HG03039 (cell line): ENCODE measurements at regions not wholly inside any gene's neighbourhood (a gene's known extent, or its start where the extent isn't known, plus 50 kb on each side); places are given as distances from the start of the nearest gene placed in this dataset.
"Not testable (repeated sequence)": the region's sequence is repeated elsewhere in the genome, so short reads cannot be mapped to it uniquely, and the experiment has no call there.

Source experiments
- ATAC-seq: cut with Tn5 transposase; IDR thresholded peaks from one replicate; pipeline ENCODE4 v1.9.1; 2021; ENCODE audit warnings: mild to moderate bottlenecking, moderate library complexity; ENCODE audit not compliant: unreplicated experiment

DNA sequence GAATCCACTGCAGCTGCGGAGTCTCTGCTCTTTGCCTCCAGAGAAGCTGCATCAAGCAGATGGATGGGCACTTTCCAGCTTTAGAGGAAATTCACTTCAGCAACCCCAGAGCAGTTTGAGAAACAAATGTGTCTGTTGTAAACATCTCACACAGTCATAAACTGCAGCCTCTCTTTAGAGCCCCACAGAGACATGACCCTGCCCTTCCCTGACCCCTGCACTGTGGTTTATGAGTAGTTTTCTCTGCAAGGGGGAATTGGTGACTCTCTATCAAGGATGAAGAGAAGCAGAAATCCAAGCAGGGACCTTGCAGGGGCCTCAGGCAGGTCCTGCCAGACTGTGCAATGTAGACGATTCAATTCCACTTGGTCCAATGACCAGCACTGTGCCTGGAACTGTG, 160.2 kb downstream of the SH2D4B start:
- no peak for ATAC-seq

DNA sequence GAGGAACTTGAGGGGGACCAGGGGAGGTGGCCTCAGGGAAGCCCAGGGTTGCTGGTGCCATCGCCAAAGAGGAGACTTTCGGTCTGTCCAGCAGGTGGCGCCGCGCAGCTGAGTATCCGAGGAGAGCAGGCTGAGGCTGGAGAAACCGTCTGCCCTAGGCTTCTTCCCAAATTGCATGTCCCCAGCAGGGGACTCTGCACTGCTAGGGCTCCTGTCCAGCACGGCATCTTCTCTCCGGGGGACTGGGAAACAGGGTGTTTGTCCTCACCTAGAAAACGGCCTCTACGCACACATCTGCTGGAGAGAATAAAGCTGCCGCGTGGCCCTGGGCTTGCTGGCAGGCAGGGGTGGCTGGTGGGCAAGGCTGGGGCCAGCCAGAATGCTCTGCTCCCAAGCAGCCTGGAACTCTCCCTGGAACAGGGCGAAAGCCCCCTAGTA, 161.9 kb downstream of the SH2D4B start:
- peak; percentile 84 for ATAC-seq

- ATAC-seq = no peak
Measured at GRCh38 chr10:80700252-80700651, 162.6 kb downstream of the SH2D4B start.

GRCh38 chr10:80700760-80701444, 163.2 kb downstream of the SH2D4B start:
- no peak for ATAC-seq

- no peak for ATAC-seq
Measured at GRCh38 chr10:80701706-80702105, 164.0 kb downstream of the SH2D4B start.

DNA sequence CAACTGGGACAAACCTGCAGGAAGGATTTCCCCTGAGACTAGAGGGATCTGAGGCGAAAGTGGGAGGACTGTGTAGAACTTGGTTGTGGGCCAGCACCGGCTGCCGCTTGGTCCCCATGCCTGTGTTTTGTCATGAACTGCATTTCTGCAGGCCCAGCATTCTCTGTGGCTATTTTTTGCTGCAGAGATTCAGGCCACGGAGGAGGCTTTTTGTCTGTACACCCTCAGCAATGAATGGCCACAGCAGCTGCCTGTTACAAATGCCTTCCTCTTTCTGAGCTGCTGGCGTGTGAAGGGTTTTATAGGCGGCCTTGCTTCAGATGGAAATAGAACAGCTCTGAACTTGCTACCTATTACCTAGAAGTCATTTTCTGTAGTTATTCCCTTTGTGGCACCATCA, 164.4 kb downstream of the SH2D4B start:
- ATAC-seq = no peak

- no peak for ATAC-seq
Measured at GRCh38 chr10:80705899-80706298, 168.2 kb downstream of the SH2D4B start.

GRCh38 chr10:80708185-80708584, 170.5 kb downstream of the SH2D4B start:
- no peak for ATAC-seq

- no peak for ATAC-seq
Measured at GRCh38 chr10:80708808-80709207, 171.1 kb downstream of the SH2D4B start.

DNA sequence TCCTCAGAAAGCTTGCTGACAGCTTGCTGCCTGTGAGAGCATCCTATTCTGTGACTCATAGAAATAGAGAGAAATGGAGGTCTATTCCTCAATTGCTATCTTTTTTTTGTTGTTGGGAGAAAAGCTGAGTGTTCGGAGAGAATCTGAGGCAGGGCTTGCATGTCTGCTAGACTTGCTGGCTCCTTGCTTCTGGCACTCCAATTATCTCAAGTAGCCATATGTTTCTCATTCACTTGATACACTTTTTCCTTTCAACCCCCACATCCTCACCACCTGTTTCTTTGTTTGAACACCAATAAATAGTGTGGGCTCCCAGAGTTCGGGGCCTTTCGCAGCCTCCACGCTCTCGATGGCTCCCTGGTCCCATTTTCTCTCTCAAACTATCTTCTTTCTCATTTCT, 172.2 kb downstream of the SH2D4B start:
- no peak for ATAC-seq

GRCh38 chr10:80713398-80713928, 175.8 kb downstream of the SH2D4B start:
- ATAC-seq = no peak

- ATAC-seq = no peak
Measured at GRCh38 chr10:80714566-80714965, 176.9 kb downstream of the SH2D4B start.

DNA sequence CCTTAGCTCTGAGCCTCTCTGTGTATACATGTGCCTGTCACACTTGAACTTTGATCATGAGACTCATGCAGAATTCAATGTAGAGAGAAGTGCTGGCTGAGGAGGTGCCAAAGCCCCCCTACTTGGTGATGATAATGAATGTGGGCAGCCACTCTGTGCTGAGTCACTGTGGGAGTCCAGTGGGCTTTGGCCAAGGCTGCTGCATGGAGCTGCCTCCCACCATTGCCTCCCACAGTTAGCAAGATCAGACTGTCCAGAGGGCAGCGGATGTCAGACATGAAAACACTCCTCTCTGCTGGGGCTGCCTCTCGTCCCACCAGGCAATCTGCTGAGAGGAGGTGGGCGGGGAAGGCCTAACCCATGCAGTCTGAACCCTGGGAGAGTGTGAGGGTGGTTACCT, 180.3 kb downstream of the SH2D4B start:
- ATAC-seq = no peak

- ATAC-seq = no peak
Measured at GRCh38 chr10:80719935-80720334, 182.2 kb downstream of the SH2D4B start.

DNA sequence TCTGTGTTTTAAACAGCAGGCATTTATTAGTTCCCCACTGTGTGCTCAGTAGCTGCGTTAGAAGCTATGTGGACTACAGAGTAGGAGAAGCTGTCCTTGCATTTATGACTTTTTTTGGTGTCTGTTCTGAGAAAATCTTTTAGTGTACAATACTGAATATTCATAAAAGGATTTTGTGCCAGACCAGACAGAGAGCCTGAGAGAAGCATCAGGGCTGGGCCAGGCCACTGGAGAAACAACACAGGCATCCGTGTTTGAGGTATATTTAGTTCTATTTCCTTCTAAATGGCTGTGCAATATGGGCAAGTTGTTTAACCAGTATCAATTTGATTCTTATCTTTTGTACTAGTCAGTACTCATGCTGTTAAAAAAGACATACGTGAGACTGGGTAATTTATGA, 182.8 kb downstream of the SH2D4B start:
- no peak for ATAC-seq

- ATAC-seq = not testable (repeated sequence)
Measured at GRCh38 chr10:80728354-80728753, 190.7 kb downstream of the SH2D4B start.

DNA sequence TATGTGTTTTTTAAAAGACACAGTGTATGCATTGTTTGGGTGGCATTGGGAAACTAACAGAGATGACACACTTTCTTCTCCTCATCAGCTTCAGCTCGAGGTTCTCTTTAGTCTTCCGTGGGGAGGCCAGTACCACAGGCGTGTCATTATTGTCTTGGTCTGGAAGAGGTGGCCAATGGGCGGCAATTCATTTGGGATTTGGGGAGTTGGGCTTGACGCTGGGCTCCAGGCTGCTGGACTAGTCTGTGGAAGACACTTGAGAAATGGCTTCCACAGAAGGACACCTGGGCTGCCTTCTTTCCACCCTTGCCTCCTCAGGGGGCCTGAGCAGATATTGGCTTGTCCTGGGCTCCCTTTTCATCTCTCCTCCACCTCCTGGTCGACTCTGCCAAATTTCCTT, 192.2 kb downstream of the SH2D4B start:
- no peak for ATAC-seq

DNA sequence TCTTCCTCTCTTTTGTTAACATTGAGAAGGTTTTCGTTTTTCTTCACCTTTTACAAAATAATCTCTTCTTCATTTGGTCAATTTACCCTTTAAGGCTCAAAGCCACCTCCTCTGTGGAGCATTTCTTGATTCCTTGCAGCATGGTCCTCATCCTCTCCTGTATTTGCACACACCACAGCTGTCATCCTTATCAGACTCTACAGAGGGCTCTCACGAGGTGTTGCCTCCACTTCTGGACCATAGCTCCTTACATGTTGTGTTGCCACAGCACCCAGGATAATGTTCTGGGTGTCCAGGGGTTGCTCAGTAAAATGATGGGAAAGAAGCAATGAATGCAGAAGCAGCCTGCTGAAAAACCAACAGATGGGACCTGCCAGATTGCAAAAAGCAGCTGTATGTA, 192.8 kb downstream of the SH2D4B start:
- no peak for ATAC-seq

DNA sequence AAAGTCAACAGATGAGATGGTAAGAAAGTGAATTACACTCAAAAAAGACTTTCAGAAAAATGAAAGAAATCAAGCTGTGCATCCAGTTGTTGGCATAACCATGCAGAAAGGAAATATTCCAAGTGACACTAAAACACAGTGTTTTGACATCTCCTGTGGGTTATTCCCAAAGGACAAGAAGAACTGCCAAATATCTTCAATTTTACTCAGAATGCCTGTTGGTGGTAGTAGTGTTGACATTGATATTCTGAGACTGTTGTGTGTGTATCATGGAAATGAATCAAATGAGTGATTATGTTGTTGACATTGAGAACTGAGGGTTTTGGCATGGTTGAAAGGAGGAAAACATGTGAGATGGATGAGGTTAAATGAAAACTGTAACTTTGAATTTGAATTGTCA, 196.9 kb downstream of the SH2D4B start:
- no peak for ATAC-seq

DNA sequence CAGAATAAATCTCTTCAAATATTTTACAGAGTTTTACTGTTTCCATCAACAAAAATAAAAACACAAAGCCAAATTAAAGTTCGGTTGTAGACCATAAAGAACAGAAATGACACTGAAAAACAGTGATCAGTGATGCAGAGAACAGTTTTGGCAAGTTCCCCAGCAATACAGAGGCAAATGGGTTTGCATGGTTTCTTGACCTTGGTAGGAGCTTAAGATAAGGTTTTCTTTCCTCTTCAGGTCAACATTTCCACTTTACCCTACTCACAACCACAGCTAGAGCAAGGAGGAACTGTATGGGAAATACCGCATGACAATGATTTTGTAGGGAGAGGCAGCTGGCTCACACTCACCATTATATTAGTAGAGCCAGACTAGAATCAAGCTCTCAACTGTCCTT, 199.5 kb downstream of the SH2D4B start:
- no peak for ATAC-seq

GRCh38 chr10:80739328-80739727, 201.6 kb downstream of the SH2D4B start:
- no peak for ATAC-seq

GRCh38 chr10:80739963-80740715, 202.4 kb downstream of the SH2D4B start:
- no peak for ATAC-seq
